ENCODE measurements at regions not wholly inside any gene's neighbourhood (a gene's known extent, or its start where the extent isn't known, plus 50 kb on each side); places are given as distances from the start of the nearest gene placed in this dataset.

GRCh38 chr3:157914882-157915281 is 191.3 kb downstream of the SHOX2 start:
- TF ChIP-seq PATZ1 (CRISPR knock-in tag; IDR thresholded peaks at IDR 0.05; ENCODE audit: borderline replicate concordance) (no peak), PPARA (CRISPR knock-in tag; IDR thresholded peaks at IDR 0.05; ENCODE audit: borderline replicate concordance) (no peak), CREB5 (CRISPR knock-in tag; IDR thresholded peaks at IDR 0.05; ENCODE audit: low read depth) (no peak), CSDC2 (CRISPR knock-in tag; IDR thresholded peaks at IDR 0.05) (no peak), ARNTL (CRISPR knock-in tag; IDR thresholded peaks at IDR 0.05; ENCODE audit: borderline replicate concordance, low read depth) (no peak), RARB (CRISPR knock-in tag; IDR thresholded peaks at IDR 0.05) (no peak), CSRNP3 (CRISPR knock-in tag; IDR thresholded peaks at IDR 0.05) (no peak), ZFP30 (CRISPR knock-in tag; IDR thresholded peaks at IDR 0.05) (no peak), ZNF565 (CRISPR knock-in tag; conservative IDR thresholded peaks at IDR 0.05; ENCODE audit: low read depth) (no peak), ZNF8 (CRISPR knock-in tag; IDR thresholded peaks at IDR 0.05) (no peak)
